RPMI8226 (cell line): ENCODE measurements at regions not wholly inside any gene's neighbourhood (a gene's known extent, or its start where the extent isn't known, plus 50 kb on each side); places are given as distances from the start of the nearest gene placed in this dataset.

Experiments
- DNase-seq: peaks from one replicate; pipeline ENCODE4 v3.0.0-alpha.2; 2015

GRCh38 chr13:76160961-76161925, 525.1 kb downstream of the LMO7 start:
- DNase-seq = no peak

DNA sequence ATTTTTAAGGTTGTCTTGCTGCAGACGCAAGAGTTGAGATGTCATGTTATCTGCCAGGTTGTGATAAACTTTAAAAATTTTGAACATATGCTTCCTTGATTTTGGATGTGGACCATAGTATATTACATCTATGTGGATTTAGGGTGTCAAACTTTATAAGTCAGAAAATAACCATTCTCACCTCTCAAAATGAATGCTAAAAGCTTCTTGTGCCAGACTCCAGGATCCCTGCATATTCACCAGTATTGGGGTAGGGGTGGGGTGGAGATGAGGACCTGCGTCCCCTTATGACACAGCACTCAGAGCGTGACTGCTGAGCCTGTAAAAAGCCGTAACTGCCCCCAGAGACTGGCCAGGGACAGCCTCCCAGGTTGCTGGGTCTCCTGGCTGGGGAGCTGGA, 524.4 kb downstream of the LMO7 start:
- no peak for DNase-seq

GRCh38 chr13:76157926-76158325, 521.8 kb downstream of the LMO7 start:
- no peak for DNase-seq

DNA sequence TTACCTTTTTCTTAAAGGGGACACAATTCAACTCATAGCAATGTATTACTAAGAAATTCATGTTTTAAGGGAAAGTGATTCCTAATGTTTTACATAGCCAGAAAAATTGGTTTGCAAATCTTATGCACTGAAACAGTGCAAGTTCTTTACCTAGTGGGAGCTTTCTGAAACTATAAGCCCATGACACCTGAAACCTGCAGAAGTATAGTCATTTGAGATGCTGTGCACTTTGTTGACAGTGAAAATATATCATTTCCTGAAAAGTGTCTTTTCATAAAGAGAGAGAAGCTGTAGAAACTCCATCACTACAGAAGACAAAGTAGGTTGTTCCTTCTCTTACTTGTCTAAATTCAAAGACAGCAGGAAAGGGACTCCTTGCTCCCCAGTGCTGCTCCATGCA, 517.1 kb downstream of the LMO7 start:
- no peak for DNase-seq

DNA sequence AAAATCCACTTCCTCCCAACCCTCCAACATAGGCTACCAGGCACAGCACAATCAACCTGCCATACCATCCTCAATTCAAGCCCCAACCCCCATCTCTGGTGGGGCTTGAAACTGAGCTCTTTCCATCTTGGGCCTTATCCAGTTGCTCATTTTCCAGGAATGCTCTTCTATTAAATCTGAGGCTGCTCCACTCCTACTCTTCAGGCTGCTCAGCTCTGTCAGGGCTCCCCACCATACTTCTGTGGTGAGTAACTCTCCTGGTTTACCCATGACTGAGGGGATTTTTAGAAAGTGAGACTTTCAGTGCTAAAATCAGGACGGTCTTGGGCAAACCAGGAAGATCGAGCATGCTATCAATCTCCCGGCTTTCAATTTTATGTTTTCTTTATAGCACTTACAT, 512.8 kb downstream of the LMO7 start:
- DNase-seq = no peak

DNA sequence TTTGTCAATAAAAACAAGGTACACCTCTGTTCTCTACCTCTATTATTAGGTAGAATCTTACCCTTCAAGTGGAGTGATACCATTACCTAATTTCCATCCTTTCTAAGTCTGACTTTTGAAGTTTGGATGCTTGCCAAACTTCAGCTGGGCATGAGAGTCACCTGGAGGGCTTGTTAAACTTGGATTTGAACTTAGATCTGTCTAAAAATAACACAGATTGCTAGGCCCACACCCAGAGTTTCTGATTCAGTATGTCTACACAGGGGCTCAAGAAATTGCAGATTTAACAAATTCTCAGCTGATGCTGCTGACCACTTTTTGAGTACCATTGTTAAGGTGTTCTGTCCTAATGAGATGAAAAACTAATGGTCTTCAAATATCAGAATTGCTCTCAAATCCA, 512.2 kb downstream of the LMO7 start:
- DNase-seq = peak; percentile 29

DNA sequence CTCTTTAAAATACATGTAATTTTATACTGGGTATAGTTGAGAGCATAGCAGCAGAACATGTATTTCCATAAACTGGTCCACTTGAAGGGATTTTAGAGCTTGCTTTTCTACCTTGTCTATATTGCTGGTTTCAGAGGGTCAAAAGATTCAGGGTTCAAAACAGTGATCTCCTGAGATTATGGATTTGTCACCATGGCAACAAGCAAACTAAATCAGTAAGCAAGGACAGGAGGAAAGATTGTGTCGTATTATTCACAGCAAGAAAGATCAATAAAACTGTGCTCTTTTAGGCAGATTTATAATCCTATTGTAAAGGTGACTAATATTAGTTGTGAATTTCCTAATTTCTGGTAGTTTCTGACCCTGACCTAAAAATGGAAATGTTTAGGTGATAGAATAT, 496.4 kb downstream of the LMO7 start:
- DNase-seq = no peak

DNA sequence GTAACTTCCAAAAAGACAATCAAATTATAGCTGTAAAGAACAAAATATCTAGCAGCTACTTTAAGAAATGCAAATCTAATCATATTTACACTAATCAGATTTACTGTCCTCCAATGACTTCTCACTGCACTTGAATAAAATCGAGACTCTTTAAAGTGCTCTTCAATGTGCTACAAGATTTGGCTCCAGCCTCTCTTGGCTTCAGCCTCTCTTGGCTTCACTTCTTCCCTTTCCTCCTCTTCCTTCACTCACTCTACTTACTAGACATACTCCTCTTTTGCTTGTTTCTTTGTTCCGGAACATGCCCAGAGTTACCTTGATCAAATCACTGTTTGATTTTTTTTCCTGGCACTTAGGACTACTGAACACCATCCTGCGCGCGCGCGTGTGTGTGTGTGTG, 495.4 kb downstream of the LMO7 start:
- DNase-seq = no peak

GRCh38 chr13:76129305-76130000, 493.3 kb downstream of the LMO7 start:
- no peak for DNase-seq

GRCh38 chr13:76127922-76128321, 491.8 kb downstream of the LMO7 start:
- DNase-seq = no peak

GRCh38 chr13:76123548-76123947, 487.4 kb downstream of the LMO7 start:
- no peak for DNase-seq

GRCh38 chr13:76116751-76117360, 480.7 kb downstream of the LMO7 start:
- DNase-seq = no peak

- DNase-seq = no peak
Measured at GRCh38 chr13:76106763-76107162, 470.6 kb downstream of the LMO7 start.

- DNase-seq = no peak
Measured at GRCh38 chr13:76094645-76095044, 458.5 kb downstream of the LMO7 start.

DNA sequence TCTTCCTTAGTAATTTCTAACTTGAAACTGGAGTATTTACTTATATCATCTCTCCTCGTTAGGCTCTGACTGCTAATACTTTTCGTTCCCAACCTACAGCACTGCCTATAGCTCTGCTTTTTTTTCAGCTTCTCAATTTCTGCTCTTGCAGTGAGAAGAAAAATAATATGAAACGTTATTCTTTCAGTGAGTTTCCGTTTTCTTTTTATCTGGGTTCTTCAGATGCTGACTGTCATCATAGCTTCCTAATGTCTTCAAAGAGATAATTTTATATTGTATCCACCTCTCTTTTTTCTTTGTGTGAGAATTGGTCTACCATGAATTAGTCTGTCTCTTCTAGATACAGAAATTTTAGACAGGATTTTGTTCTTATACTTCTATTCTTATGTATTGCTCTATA, 454.9 kb downstream of the LMO7 start:
- no peak for DNase-seq

DNA sequence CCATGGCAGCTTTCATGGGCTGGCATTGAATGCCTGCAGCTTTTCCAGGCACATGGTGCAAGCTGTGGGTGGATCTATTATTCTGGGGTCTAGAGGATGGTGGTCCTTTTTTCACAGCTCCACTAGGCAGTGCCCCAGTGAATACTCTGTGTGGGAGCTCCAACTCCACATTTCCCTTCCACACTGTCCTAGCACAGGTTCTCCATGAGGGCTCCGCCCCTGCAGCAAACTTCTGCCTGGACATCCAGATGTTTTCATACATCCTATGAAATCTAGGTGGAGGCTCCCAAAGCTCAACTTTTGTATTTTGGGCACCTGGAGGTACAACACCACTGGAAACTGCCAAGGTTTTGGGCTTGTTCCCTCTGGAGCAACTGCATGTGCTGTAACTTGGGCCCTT, 450.6 kb downstream of the LMO7 start:
- DNase-seq = no peak

DNA sequence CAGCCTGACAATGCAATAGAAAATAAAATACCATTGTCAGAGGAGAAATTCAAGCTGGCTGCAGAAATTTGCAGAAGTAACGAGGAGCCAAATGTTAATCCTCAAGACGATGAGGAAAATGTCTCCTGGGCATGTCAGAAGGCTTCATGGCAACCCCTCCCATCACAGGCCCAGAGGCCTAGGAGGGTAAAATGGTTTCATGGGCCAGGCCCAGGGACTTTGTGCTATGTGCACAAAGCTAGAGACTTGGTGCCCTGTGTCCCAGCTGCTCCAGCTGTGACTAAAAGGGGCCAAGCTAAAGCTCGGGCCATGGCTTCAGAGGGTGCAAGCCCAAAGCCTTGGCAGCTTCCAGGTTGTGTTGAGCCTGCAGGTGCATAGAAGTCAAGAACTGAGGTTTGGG, 431.7 kb downstream of the LMO7 start:
- no peak for DNase-seq

GRCh38 chr13:76053181-76053580, 417.1 kb downstream of the LMO7 start:
- DNase-seq = no peak

DNA sequence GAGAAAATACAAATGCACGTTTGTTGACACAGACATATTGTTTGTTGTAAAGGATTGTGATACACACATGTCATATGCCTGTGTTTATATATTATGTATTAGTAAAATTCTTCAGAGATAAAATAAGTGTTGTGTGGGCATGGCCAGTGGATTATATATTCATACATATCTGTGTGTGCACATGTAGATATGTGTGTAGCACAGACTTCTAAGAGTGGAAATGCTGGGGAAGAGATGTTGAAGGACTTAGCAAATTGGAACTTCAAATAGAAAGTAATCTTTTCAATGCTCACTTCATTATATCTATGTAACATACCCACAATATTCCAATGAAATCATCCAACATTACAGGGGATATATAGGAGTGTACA, 413.2 kb downstream of the LMO7 start:
- no peak for DNase-seq

GRCh38 chr13:76048675-76049375, 412.7 kb downstream of the LMO7 start:
- no peak for DNase-seq

GRCh38 chr13:76048131-76048530, 412.0 kb downstream of the LMO7 start:
- DNase-seq = no peak

DNA sequence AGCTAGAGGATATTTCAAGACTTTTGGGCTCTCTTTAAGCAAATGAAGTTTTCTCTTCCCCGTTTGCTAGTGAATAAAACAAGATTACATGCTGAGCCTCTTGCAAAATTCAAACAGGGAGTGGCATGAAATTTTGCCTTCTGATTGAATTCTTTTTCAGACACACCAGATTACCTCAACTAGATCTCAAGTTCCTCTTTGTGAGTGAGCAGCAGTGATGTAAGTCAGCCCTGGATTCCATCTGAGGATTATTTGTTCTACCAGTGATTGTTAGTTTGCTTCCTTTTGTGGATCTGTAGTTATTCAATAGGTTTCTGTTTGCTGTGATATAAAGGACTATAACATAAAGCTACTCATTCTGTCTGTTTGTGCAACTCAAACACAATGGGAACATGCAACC, 407.7 kb downstream of the LMO7 start:
- no peak for DNase-seq
